ENCODE measurements at regions not wholly inside any gene's neighbourhood (a gene's known extent, or its start where the extent isn't known, plus 50 kb on each side); places are given as distances from the start of the nearest gene placed in this dataset.
"Not testable (repeated sequence)": the region's sequence is repeated elsewhere in the genome, so short reads cannot be mapped to it uniquely, and the experiment has no call there.

DNA sequence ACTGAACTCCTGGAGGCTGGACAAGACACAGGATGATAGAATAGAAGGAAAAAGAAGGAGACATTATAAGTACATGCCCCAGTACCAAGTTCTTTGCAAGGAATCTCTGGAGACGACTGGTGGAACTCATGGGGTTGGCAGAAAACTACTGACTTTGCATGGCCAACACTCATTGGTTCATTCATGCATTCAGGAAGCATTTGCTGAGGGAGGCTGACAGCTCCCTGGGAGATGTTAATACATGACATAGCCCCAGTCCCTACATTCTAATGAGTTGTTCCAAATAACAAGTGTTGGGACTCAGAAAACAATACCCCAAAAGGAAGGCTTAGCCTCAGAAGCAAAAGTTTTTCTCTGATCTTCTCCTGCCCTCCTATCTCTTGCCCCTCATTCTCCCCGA, 172.8 kb upstream of the IRF2BP2 start:
- DNase-seq: no peak

DNA sequence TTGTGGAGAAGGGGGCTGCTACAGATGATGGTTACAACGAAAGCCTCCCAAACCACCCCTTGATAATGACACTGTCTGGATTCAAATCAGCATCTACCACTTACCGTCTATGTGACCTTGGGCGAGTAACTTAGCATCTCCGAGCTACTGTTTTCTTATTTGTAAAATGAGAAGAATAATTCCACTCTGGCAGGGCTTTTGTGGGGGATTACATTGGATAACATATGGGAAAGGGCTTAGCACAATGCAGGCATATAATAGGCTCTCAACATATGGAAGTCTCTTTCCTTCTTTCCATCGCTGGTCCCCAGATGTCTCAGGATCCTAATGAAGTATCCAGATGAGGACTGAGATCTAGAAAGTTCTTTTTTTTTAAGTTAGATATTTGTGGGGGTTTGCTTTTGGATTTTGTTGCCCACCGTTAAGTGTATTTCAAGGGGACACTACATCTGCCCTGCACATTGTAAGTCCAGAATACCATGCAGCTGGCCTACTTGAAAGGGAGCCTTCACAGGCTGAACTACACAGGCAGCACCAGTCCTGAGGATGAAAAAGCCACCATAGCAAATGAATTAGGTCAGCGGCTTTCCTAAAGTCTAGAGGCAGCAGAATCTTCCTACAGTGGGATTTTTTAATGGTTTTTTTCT, 172.2 kb upstream of the IRF2BP2 start:
- no peak for DNase-seq

DNA sequence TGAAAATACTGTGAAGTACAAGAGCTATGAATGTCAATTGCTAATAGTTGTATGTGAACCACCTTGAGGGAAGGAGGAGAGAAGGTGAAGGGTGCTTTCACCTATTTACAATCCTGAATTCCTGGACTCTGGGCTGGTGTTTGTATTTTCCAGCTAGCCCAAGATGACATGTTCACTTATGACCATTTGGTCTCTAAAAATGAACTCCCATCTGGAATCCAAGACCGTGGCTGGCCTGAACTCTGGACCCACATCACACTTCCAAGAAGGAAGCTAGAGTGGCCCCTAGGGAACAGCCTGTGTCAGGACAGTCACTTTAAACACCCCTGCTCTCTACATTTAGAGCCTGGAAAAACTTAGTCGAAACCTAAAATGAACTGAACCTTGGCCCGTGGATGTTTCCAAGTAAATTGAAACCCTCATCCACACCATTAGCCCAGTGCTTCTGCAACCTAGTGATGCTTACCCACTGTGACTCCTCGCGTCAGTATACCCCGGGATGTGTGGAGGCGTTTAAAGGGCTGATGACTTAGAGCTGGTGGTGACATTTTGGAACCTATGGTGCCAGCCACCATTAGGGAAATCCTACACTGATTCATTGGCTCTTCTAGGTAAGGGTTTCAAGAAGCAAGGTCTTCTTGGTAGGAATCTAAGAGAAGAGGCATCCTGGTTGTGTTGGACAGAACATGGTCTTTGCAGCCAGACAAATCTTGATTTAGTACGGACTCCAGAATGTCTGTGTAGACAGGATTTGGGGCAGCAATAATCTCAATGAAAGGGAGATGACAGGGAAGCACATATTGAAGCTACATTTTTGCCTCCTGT, 171.5 kb upstream of the IRF2BP2 start:
- DNase-seq: peak in 1 of 2 experiments; percentile 54

DNA sequence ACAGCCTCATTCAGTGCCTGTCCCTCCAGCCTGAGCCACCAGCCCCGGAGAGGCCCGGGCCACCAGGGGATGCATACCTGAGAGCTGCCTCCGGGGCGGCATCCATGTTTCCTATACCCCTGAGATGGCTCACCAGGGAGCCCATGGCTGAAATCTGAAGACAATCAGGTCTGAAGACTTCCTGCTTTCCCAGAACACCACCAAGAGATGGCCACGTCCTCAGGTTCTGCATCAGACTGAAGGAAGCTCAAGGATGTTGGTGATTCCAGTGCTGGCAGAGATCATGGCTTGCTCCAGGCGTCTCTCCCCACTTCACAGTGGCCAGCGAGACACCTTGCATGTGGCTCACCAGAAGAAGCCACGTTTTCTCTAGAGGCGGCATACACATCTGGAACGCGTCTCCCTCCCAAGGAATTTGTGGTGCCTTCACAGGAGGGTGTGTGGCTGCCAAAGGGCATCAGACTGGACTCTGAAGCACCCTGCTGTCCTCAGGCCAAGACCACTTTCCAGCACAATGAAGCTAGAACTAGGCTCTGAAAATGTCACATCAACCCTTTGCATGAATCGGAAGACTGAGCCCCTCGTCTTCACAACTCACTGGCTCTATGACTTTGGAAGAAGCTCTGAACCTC, 170.7 kb upstream of the IRF2BP2 start:
- no peak for DNase-seq

DNA sequence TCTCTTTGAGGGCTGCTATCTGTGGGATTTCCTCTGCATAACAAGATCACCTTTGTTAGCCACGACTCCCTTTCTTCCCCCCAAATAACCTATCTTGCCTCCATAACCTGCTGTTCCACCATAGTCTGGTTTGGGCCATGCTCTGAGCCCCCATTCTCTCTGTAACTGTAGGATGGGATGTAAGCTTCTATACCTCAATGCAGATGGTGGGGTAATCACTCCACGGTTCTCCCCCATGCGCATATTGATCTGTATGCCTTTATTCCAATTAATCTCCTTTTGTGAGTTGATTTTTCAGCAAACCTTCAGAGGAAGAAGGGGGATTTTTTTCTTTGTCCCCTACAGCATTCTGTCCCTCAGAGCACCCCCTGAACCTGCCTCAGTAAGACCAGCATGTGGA, 170.1 kb upstream of the IRF2BP2 start:
- DNase-seq: no peak

DNA sequence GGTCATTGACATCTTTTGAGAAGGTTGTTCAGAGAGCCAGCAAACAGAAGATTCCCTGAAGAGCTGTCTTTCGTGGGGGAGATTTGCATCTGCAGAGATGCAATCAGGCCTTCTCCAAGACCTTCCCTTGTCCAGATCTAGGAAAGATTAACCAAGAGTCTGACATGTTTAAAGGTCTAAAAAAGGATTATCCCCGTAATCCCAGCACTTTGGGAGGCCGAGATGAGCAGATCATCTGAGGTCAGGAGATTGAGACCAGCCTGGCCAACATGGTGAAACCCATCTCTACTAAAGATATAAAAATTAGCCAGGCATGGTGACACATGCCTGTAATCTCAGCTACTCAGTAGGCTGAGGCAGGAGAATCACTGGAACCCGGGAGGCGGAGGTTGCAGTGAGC, 169.6 kb upstream of the IRF2BP2 start:
- DNase-seq: not testable (repeated sequence)

DNA sequence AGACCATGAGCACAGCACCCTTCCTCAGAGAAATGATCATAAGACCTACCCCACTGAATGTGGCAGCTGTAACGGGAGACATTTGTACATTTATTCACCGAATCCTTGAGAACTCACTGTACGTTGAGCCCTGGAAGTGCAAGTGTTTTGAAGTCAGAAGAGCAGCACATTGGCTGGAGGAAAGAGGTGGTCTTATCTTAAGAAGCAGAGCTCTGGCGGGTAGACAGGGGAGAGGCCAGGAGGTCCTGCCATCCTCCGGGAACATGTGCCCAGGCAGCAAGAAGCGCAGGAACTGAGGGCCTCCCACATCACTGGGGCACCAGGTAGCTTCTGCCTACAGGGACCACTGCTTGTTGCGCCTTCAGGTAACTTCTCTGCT, 169.2 kb upstream of the IRF2BP2 start:
- DNase-seq: no peak

DNA sequence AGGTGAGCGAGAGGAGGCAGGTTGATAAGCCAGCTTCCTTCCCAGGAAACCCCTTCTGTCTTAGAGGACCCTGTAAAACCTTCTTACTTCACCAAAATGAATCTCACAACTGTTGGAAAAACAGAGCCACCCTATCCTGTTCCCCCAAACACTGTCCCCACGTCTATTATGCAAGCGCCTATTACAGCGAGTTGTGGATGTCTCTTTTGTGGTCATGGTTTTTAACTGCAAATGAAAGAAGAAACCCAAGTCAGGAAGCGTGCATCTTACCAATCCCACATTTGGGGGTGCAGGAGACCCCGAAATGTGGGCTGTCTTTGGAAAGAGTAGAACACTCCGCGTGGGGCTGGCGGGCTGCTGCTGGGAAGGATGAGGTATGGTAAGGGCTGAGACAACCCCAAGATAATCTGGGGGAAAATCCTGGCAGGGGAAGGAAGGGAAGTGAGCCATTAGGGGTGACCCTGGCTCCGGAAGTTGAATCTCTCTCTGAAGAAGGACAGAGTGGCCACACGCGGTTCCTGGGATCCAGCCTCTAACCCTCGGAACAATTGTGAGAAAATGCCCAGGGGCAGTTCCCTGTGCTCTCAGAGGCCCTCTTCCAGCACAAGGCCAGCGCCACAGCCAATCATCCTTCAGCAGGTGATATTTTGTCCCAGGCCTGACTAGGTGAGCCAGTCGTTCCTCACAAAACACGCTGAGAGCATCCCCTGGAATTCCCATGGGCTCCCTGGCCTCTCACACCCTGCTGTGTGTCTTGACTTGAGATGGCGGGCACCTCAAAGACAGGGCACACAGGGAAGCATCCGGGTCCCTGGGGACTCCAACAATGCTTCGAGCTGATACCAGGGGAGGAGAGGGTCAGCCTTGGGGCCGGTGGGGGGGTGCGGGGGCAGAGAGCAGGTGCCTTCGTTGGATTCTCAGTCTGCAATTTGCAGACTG, 168.5 kb upstream of the IRF2BP2 start:
- no peak for DNase-seq

DNA sequence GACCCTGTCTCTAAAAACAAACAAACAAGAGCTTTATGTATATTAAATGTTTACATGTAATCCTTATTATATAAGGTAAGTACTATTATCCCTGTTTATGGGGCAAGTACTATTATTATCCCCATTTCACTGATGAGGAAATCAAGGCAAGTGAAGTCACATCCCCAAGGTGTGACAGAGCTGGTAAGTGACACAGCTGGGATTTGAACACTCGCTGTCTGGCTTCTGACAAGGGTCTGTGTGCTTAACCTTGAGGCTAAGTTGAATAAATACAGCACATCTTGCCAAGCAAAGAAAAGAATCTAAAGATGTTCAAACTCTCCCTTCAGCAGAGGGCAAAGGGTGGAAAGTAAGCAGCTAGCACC, 167.9 kb upstream of the IRF2BP2 start:
- no peak for DNase-seq

DNA sequence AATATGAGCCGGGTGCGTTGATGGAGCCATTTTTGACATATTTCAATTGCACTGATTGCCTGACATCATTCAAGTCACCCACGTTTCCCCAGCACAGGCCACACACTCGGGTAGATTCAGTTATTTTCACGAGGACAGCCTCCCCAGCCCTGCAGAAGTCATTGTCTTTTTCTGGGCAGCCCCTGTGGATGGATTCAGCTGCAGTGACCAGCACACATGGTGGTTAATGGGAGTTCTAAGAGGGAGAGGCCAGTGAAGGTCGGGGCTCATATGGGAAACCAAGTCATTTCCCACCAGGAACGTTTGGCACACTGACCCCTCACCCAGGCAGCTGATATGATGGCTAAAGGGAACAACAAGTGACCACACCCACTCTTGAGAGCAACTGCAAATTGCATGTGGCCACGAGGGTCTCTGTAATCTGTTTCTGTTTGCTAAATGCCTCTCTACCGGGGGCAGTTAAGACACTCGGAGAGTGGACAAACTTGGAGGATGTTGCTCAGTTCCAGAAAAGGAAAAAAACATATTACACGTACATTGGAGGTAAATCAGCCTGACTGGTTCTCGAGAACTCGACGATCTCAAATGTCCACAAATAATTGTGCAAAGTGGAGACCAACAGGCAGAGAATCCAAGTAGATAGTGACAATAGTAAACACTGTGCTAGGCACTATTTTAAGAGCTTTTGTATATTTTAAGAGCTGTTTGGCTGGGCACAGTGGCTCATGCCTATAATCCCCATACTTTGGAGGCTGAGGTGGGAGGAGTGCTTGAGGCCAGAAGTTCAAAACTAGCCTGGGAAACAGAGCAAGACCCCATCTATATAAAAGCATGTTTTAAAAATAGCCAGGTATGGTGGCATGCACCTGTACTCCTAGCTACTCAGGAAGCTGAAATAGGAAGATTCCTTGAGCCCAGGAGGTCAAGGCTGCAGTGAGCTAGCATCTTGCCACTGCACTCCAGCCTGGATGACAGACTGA, 167.2 kb upstream of the IRF2BP2 start:
- no peak for DNase-seq

DNA sequence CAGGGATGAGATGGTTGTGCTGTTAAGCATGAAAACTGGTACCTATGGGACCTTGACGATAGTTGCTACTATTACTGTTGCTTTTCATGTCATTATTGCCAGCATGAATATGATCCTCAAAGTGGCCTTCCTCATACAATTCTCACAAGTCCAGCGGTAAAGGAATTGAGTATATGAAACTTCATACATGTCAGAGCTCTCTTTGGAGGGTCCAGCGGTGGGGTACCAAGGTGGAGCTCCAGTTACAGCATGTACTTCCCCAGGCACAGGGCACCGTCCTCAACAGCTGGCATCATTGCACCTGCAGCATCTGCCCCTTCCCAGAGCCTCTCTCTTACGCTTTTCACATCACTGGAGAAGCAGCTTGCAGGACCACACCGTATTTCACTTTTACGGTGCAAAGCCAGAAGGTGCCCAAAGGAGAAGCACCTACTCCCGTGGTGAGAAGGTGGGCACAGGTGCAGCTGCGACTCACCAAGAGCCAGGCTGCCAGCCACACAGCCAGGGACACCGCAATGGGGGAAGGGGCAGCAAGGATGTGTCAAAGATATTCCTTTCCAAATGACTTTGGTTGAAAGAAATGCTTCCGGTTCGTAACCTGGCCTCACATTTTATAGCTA, 166.4 kb upstream of the IRF2BP2 start:
- no peak for DNase-seq

DNA sequence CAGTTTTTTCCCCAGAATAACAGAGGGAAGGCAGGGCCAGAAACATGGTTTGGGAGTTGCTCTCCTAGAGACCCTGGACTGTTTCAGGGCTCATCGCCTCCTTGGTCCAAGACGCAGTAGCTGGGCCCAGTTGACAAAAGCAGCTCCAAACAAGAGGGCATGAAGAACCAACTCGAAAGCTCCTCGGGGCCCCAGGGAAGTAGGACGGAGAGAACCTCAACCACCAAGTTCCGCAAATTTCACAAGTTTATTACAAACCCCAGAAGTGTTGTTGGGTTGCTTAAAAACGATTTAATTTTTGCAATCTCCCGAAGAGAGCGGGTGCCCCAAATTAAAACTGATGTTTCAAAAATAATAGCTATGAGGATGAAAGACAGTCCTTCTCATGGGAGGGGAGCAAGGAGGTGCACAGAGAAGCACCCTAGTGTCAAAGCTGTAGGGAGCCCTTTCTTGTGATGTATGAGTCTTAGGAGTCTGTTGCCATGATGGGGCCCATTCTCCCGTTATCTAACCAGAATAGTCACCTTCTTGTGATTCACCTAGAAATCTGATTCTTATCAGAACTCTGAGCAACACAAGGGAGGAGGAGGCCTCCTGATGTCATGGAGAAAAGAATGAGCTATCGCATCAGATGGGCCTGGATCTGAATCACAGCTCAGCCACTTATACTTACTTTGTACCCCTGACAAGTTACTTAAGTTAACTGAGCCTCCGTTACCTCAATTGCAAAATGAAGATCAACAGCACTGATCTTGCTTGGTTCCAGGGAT, 165.7 kb upstream of the IRF2BP2 start:
- peak in 1 of 2 experiments; percentile 47 for DNase-seq

DNA sequence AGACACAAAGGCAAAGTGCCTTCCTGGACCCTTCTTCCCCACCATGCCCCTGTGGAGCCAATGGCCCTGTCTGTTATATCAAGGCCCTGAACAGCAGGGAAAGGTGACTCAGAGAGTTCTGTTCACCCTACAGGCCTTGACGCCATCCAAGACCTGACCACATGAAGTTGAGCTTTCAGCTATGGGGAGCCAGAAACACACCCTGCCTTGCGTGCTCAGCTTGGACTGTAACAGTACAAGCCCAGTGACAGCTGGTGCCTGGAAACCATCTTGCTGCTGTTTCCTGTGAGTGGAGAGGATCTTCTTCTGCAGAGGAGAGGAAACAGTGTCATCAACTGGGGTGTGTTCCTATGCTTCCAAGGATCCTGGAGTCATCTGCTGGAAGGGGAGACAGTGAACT, 165.0 kb upstream of the IRF2BP2 start:
- DNase-seq: no peak

DNA sequence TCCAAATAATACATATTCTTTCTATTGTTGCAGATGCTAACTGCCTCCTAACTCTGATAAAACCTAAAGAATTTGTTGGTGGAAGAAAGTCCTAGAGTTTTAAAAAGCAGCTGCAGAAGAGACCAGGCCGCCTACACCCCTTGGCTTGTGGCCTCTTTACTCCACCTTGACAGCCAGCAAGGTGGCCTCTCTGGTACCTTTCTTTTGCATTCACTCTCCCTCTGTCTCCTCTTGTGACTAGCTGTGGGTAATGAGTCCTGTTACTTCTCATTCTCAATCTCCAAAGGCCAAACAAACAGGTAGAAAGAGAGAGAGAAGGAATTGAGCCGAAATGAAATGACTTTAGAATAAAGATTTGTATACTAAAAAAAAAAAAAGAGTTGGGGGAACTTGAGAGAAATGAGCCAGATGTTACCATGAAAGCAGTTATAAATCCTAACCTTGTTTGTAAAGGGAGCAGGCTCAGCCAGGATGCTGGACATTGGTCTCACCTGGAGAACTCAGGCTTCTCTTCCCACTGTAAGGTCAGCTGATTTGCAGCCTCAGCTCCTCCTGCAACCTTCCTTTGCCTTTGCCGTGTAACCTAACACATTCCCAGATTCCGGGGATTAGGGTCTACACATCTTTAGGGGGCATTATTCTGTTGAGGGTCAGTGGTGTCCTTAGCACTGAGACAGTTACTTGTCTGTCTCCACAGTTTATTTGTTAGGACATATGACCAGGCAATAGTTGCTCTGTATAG, 164.1 kb upstream of the IRF2BP2 start:
- no peak for DNase-seq

DNA sequence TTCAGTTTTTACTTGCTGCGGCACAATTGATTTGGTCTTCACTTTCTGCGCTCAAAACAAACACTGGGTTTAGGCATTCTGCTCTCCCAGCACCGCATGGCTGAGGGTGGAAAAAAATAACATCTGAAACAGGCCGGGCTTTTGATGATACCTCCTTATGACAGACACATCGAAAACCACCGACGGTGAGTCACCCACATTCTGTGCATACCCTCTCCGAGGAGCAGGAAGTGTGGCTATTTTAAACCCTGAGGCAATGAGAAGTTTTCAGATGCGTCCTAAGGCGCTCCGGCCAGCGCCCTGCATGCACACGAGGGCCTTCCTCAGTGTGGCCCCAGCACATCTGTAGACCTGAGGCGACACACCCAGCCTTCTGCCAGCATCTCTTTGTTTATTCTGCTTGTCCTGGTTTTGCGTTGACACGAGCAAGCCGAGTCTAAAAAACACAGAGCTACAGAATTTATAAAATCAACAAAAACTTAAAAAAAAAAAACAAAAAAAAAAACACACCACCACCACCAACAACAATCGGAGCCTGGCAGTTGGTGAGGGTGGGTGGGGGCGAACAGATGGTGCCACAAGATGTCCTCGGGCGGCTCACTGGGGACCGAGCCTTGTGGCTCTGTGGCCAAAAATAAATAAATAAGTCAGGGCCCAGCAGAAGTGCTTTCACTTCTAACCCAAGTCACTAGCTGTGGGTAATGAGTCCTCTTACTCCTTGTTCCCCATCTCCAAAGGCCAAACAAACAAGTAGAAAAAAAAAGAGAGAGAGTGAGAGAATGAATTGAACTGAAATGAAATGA, 162.6 kb upstream of the IRF2BP2 start:
- peak; percentile 73 to 92 for DNase-seq

DNA sequence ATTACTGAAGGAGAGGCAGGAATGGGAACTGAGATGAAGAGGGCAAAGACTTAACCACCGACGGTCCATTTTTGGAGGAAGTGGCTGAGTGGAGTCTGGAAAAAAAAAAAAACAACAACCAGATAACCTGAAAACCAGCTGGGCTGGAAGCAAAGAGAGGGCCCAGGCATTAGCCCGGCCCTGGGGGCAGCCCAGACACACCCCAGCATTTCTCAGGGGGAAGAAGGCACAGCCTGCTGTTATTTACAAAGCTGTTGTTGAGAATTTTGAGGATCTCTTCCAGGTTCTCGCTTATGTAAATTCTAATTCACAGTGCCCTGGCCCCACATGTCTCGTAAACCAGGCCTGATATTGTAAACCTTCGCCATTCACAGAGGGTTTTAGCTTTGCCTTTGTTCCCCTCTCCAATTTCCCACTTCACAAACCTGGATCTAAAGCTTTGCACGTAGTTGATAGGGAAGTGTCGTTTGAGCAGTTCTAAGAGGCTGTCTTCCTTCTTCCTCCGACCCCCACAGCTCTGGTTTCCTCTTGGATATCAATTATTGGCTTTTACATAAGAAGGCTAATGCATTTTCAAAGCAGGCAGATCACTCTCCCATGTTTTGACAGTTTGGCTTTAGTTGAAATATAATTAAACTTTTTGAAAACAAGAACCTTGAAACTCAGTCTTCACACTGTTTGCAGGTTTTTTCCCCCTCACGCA, 161.8 kb upstream of the IRF2BP2 start:
- no peak for DNase-seq

DNA sequence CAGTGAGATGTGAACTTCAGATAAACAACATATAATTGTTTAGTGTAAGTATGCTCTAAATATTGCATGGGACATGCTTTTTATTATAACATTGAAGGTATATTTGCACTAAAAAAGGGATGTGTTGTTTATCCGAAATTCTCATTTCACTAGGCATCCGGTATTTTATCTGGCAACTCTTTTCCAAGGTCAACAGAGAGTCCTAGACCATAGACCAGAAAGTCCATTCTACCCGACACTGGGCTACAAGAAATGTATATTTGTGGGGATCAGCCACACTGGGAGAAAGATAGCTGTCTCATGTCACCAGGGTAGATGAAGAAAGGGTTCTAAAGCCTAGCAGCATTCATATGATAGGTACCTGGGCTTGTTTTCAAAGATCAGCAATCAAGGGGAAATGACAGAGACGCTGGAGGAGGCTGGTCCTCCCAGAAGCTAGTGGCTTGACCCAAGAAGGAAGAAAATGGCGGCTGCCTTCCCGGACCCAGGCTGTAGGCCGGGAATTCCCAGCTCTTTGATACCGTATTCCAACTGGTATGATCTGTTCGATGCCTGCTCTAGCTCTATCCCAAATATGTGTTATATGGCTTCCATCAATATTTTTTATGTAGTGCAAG, 161.1 kb upstream of the IRF2BP2 start:
- no peak for DNase-seq

All from stimulated activated CD4-positive, alpha-beta T cell treated with anti-CD3 and anti-CD28 coated beads, Interleukin-4, amount 100 ng/mL, for 4 hours (primary cell).